ENCODE measurements at regions not wholly inside any gene's neighbourhood (a gene's known extent, or its start where the extent isn't known, plus 50 kb on each side); places are given as distances from the start of the nearest gene placed in this dataset.

DNA sequence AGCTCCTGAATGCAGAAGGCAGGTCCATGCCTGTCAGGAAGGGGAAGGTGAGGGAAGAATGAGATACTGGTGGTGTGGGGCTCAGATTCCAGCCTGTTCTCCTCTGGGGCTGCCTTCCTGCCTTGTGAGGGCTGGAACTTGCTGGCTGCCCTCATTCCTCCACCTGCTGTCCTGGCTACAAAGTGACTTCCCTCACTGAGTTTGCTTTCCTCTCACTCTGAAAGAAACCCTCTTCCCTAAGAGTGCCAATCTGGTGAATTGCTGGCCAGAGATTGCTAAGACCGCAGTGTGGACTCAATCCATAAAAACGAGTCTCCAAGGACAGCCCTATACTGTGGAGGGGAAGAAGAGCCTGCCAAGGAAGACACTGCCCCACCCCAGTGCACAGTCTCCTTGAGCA is 664.4 kb upstream of the HS6ST1 start:
- no peak for DNase-seq (ENCODE audit: low spot score)

DNA sequence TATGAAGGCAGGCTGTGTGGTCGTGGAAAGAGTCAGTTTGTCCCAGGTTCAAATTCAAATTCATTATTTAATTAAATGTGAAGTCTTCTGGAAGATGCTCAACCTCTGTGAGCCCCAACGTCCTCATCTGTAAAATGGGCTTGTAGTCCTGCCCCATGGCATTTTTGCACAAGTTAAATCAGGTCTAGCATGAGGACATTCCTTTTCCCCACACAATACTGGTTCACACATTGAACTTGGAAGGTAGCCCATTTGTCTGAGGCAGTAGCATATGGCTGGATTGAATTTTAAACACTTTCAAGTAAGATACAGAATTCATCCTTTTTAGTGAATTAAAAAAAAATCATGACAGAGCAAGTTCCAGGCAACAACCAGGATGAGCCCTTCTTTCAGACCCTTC is 665.4 kb upstream of the HS6ST1 start:
- no peak for DNase-seq (ENCODE audit: low spot score)

DNA sequence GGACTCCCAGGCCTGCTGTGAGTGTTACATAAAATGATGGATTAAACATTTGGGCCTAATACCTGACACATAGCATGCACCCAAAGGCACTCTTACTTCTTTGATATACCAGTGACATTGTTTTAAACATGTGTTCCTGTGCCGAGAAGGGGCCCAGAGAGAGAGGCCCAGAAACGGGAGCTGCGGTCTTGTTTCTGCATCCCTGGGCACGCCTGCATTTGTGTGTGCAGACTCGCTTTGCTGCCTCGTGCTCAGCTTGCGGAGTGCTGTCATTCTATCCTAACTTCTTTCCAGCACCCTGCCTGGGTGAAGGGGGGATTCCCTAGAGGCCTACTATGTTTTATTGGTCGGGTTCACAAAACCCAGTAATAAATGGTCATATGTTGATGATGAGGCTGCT is 666.2 kb upstream of the HS6ST1 start:
- no peak for DNase-seq (ENCODE audit: low spot score)

DNA sequence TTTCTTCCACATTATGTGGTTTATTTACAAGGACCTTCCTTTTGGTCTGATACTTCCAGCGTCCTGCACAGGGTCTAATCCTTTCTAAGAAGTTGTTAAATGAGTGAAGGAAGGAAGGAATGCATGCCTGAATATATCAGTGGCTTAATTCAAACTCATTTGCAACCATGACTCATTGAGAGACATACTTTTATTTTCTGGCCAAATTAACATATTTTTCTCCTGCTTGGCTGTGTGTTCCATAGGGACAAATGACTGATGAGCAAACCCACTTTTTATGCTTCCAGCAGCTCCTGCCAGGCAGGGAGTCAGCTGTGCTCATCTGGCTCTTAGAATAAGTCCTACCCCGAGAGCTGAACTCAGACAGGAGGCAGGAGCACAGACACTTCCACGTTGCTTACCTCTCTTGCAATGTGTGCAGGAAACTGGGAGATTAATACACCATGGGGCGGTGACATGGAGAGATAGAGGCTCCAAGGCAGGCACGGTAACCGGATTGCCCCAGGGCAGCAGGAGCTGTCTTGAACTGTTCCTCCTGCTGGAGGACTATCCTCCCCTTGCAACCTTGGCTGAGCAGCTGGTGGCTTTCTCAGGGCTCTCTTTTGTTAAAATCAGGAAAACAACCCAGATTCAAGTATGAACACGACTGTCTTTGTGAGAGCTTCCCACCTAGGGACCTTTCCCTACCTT is 667.5 kb upstream of the HS6ST1 start:
- DNase-seq (ENCODE audit: low spot score) = no peak

DNA sequence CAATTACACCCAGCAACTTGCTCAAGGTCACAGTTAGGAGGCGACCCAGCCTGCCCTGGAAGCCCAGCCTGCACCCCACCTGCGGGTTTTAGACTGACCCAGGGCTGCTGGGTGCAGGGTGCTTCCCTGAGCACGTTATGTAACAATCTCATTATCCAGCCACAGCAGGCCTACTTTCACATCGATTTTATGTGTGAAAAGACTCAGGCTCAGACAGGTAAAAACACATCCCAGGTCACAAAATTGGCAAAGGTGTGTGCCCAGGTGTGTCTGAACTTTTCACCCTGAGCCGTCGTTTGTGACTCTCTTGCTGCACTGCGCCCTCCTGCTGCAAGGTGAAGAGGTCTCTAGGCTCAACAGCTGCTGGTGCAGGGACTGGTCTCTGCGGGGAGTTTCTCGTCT is 668.2 kb upstream of the HS6ST1 start:
- DNase-seq (ENCODE audit: low spot score) = no peak

- DNase-seq (ENCODE audit: low spot score) = no peak
Observed at GRCh38 chr2:128988326-128988725, 669.7 kb upstream of the HS6ST1 start.

DNA sequence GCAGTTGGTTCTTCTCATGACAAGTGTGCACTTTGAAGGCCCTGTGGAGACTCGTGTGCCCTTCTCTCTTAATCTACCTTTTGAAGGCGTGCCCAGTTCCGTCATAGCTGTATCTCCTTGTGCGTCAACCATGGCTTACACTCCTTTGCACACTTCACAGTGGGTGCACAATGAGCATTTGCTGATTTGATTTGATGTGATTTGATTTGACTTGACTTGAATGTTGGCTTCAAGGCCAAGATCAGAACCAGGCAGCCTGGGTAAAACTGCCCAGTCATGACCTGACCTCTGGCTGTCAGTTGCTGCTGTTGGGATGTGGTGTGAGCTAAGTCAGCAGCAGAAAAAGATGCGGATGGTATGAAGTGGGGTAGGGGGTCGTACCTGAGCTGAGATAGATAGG is 670.3 kb upstream of the HS6ST1 start:
- DNase-seq (ENCODE audit: low spot score) = no peak

GRCh38 chr2:128995086-128995485 is 676.4 kb upstream of the HS6ST1 start:
- DNase-seq (ENCODE audit: low spot score) = no peak

DNA sequence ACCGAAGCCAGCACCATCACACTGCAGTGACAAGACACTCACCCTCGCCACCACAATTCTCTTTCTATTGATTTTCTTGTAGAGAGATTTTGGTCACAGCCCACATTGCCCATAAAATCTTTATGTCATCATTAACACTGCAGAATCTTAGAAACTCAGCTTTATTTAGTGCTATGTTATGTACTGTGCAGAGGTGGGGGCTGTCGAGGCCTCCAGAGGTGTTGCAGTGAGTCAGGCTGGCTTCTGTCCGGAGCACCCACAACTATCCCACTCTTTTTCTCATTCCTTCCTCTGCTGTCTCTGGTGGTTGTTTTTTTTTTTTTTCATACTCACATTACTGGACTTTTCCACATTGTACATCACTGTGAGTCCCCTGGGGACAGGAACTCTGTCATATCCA is 677.4 kb upstream of the HS6ST1 start:
- no peak for DNase-seq (ENCODE audit: low spot score)

GRCh38 chr2:128997166-128997866 is 678.6 kb upstream of the HS6ST1 start:
- no peak for DNase-seq (ENCODE audit: low spot score)

DNA sequence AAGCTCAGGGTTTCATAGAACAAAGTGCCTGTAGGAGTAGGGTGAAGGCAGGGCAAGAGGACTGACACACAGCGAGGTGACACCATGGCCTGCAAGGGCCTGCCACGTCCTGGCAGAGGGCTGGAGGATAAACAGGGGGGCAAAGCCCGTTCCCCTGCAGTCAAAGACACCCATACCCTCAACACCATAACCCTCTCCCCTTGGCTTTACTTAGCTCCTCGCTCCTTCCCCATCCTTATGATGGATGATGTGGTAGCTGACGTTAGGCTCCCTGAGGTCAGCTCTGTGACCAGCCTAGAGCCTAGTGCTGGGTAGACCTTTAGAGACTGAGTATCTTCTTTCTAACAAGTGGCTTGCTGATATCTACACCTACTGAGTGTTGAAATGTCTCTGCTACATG is 683.3 kb upstream of the HS6ST1 start:
- DNase-seq (ENCODE audit: low spot score) = no peak

GRCh38 chr2:129002751-129003150 is 684.1 kb upstream of the HS6ST1 start:
- DNase-seq (ENCODE audit: low spot score) = no peak

- DNase-seq (ENCODE audit: low spot score) = no peak
Observed at GRCh38 chr2:129004485-129004884, 685.8 kb upstream of the HS6ST1 start.

GRCh38 chr2:129004940-129005490 is 686.3 kb upstream of the HS6ST1 start:
- DNase-seq (ENCODE audit: low spot score) = no peak

DNA sequence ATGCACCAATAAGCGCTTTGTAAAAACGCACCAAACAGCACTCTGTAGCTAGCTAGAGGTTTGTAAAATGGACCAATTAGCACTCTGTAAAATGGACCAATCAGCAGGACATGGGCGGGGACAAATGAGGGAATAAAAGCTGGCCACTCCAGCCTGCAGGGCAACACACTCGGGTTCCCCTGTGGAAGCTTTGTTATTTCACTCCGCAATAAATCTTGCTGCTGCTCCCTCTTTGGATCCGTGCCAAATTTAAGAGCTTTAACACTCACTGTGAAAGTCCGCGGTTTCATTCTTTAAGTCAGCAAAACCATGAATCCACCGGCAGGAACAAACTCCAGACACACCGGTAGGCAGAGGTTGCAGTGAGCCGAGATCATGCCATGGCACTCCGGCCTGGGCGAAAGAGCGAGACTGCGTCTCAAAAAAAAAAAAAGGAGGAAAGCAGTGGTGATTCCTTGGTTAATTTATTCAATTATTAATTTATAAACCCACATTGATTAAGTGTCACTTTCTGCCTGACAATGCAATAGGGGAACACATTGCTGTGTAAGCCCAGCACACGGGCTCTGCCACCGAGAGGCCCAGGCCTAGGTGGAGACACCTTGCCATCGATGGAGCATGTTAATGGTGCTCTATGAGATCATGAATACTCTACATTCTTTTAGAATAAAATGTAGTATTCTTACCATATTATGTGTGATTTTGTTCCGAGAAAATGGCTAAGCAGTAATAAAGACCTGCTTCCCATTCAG is 687.6 kb upstream of the HS6ST1 start:
- DNase-seq (ENCODE audit: low spot score) = peak; percentile 9

DNA sequence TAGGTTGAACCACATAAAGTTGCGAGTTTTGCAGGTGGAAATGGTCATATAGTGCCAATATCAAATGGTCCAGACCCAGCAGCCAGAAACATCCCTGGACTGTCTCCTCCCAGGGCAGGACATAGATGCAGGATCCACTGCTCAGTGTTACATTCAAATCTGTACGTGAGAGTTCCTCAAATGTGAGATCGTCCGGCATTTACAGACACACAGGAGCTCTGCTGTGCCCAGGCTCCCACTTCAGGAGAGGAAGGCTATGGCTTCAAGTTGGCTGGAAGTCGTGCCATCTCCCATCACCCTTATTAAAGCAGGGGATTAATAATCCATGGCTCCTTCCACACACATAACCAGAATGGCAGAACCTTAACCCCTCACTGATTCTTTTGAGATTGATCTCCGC is 688.2 kb upstream of the HS6ST1 start:
- no peak for DNase-seq (ENCODE audit: low spot score)

GRCh38 chr2:129008055-129008880 is 689.6 kb upstream of the HS6ST1 start:
- no peak for DNase-seq (ENCODE audit: low spot score)

GRCh38 chr2:129008881-129009554 is 690.4 kb upstream of the HS6ST1 start:
- no peak for DNase-seq (ENCODE audit: low spot score)

DNA sequence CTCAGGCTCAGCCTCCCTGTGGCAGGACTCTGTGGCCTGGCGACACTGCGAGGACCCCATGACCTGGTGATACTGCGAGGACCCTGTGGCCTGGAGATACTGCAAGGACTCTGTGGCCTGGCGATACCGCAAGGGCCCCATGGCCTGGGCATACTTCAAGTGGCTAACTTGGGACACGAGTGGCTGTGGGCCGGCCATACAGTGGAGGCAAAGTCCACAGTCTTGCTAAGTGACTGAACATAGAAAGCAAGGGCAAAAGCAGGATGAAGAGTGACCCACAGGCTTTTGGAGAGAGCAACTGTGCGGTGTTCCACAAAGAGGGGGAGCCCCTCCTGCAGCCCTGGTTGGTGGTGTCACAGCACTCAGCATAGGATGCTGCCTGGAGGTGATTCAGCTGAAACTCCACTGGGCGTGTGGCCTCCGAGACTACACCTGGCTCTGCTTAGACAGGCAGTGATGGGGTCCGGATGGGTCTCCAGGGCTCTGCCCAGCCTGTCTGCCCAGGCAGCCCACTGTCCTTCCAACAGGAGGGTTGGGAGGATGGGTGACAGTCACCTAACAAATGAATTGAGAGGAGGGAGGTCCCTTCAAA is 691.0 kb upstream of the HS6ST1 start:
- no peak for DNase-seq (ENCODE audit: low spot score)

DNA sequence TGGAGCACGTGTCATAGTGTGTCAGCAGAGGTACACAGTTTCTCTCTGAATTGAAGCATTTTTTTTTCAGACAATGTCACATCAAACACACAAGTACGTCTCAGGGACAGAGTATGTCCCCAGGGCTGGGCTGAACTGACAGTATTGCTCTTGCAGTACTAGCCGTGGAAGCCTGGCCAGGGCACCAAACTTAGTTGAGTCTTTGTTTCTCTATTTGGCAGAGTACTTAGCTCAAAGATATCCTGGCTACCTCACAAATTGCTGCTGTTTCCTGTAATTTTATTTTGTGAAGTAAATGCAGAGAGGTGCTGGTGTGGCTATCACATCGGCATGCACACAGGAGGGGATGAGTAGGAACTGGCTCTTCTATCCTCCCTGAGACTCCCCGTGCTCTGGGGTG is 691.6 kb upstream of the HS6ST1 start:
- DNase-seq (ENCODE audit: low spot score) = no peak

- no peak for DNase-seq (ENCODE audit: low spot score)
Observed at GRCh38 chr2:129011466-129012061, 692.9 kb upstream of the HS6ST1 start.

Measured in activated CD4-positive, alpha-beta T cell treated with anti-CD3 and anti-CD28 coated beads, Interleukin-2, Interleukin-4, amounts not matched to agents 100 ng/mL and 50 ng/mL, durations not matched to agents 16 hours and 8 hours (primary cell).